ENCODE measurements at regions not wholly inside any gene's neighbourhood (a gene's known extent, or its start where the extent isn't known, plus 50 kb on each side); places are given as distances from the start of the nearest gene placed in this dataset.

DNA sequence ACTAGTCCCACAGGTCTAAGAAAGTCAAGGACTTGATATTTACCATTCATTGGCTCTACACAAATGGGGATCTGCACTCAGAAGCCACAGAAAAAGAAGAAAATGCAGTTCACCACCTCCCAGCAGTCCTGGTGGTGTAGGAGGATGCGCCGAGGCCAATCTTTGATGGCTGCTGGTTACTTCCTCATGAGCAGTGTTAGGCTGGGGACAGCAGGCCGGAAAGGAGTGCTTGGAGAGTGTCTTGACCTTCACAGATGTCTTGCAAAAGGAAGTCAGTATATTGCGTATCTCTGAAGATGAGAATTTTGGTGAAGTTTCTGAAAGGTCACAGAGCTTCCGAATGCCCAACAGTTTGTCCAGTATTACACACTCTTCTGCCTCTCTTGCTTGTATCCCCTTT, 597.0 kb downstream of the EBF1 start:
- H3K9me2 ChIP-seq (replicated peaks; ENCODE audit: insufficient read depth, low read length): no peaks in the 10 kb centered on the region
- no peak overlapping the region for H3K9ac ChIP-seq (ENCODE audit: low read length)
- H3K36me3 ChIP-seq (replicated peaks; ENCODE audit: insufficient read depth, low read length): no peaks in the 10 kb centered on the region
- no peaks in the 10 kb centered on the region for H3F3A ChIP-seq (ENCODE audit: insufficient read depth, low read length)
- TF ChIP-seq, protein P1, sequence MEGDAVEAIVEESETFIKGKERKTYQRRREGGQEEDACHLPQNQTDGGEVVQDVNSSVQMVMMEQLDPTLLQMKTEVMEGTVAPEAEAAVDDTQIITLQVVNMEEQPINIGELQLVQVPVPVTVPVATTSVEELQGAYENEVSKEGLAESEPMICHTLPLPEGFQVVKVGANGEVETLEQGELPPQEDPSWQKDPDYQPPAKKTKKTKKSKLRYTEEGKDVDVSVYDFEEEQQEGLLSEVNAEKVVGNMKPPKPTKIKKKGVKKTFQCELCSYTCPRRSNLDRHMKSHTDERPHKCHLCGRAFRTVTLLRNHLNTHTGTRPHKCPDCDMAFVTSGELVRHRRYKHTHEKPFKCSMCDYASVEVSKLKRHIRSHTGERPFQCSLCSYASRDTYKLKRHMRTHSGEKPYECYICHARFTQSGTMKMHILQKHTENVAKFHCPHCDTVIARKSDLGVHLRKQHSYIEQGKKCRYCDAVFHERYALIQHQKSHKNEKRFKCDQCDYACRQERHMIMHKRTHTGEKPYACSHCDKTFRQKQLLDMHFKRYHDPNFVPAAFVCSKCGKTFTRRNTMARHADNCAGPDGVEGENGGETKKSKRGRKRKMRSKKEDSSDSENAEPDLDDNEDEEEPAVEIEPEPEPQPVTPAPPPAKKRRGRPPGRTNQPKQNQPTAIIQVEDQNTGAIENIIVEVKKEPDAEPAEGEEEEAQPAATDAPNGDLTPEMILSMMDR (IDR thresholded peaks at IDR 0.05; ENCODE audit: low read length): no peak
- TF ChIP-seq EZH2 (optimal IDR thresholded peaks at IDR 0.05; ENCODE audit: low read depth, low read length) (no peak), EZH2phosphoT487 (IDR thresholded peaks at IDR 0.05; ENCODE audit: low read length) (no peak)
- H3K4me2 ChIP-seq (ENCODE audit: low read depth, low read length): no peak overlapping the region
- H3K9me3 ChIP-seq (replicated peaks; ENCODE audit: insufficient read depth, low read length): no peaks in the 10 kb centered on the region
- H3K4me3 ChIP-seq (ENCODE audit: low read length): no peak overlapping the region
- no peaks in the 10 kb centered on the region for H4K20me1 ChIP-seq (ENCODE audit: insufficient read depth, low read length)
- no peak for DNase-seq
- no peak overlapping the region for H2AFZ ChIP-seq (ENCODE audit: low read length)
- H3K27ac ChIP-seq (ENCODE audit: low read length): no peak overlapping the region
- no peaks in the 10 kb centered on the region for H3K27me3 ChIP-seq (replicated peaks; ENCODE audit: insufficient read depth, low read length)
- H3K79me2 ChIP-seq (ENCODE audit: low read length): no peaks in the 10 kb centered on the region
- H3K4me1 ChIP-seq (ENCODE audit: low read length): no peaks in the 10 kb centered on the region

DNA sequence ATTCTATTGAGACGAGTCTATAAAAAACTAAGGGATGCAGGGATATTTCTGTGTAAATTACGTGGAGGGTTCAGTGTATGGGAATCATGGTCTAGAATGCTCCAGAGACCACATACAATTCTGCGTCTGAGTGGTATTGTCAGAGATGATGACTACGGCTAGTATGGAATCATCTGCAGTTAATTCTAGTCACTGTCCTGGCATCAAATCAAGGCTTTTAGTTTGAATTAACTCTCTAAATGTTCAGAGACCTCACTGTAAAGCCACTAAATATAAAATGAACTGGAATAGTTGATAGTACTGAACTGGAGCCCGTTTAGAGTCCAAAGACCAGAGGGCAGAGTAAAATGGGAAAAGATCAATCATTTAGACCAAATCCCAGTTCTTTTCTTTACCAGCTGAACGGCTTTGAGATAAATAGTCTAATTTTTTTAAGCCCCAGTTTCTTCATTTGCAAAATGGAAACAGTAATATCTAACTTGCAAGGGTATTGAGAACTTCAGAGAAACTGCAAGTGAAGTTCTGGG, 599.8 kb downstream of the EBF1 start:
- Histone ChIP-seq H3K36me3 (replicated peaks; ENCODE audit: insufficient read depth, low read length) (no peaks in the 10 kb centered on the region), H4K20me1 (ENCODE audit: insufficient read depth, low read length) (no peaks in the 10 kb centered on the region), H3K9ac (ENCODE audit: low read length) (no peak overlapping the region), H3K4me3 (ENCODE audit: low read length) (no peak overlapping the region), H3K4me2 (ENCODE audit: low read depth, low read length) (no peak overlapping the region), H3K79me2 (ENCODE audit: low read length) (no peaks in the 10 kb centered on the region), H3K27me3 (replicated peaks; ENCODE audit: insufficient read depth, low read length) (no peaks in the 10 kb centered on the region), H3K9me2 (replicated peaks; ENCODE audit: insufficient read depth, low read length) (no peaks in the 10 kb centered on the region), H3K27ac (ENCODE audit: low read length) (no peak overlapping the region), H3K9me3 (replicated peaks; ENCODE audit: insufficient read depth, low read length) (no peaks in the 10 kb centered on the region), H2AFZ (ENCODE audit: low read length) (no peak overlapping the region), H3F3A (ENCODE audit: insufficient read depth, low read length) (no peaks in the 10 kb centered on the region), H3K4me1 (ENCODE audit: low read length) (no peaks in the 10 kb centered on the region)
- DNase-seq: no peak
- TF ChIP-seq EZH2 (optimal IDR thresholded peaks at IDR 0.05; ENCODE audit: low read depth, low read length): no peak
- TF ChIP-seq, protein P1 (IDR thresholded peaks at IDR 0.05; ENCODE audit: low read length): no peak
- TF ChIP-seq EZH2phosphoT487 (IDR thresholded peaks at IDR 0.05; ENCODE audit: low read length): no peak

DNA sequence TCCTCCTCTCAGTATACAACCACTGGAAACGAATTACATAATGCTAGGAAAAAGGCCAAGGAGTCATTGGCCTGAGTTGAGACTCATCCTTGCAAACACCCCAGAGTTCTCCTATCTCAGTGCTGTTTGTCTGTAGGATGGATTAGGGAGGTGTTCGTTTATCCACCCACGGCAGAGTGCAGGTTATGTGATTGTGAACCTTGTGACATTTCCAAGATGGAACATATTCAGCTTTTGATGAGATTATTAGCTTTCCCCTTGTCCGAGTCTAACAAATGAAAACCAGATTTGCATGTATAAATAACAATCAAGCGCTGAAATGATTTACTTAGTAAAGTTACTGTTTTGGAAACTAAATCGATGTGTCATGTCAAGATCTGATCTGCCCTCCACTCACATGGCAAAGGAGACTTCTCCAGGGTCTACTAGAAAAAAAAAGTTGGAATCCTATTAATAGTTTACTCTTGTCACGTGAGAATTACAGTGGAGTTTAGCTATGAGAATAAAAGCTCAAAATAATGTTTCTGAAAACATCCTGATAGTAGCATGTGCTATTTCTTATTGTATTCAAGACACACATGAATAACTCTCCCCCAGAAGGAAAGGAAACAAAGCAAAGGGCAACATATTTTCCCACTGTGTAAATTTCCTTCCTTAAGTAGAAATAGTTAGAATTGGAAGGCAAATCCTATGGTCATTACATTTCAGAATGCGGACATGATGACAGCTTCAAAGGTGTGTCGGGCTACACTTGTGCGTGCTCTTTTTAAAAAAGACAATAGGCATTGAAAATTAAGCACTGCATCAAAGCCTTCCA, 600.4 kb downstream of the EBF1 start:
- Histone ChIP-seq H3F3A (ENCODE audit: insufficient read depth, low read length) (no peaks in the 10 kb centered on the region), H3K9me3 (replicated peaks; ENCODE audit: insufficient read depth, low read length) (no peaks in the 10 kb centered on the region), H3K4me3 (ENCODE audit: low read length) (no peak overlapping the region), H3K27ac (ENCODE audit: low read length) (no peak overlapping the region), H2AFZ (ENCODE audit: low read length) (no peak overlapping the region), H3K36me3 (replicated peaks; ENCODE audit: insufficient read depth, low read length) (no peaks in the 10 kb centered on the region), H3K4me1 (ENCODE audit: low read length) (no peaks in the 10 kb centered on the region), H3K9me2 (replicated peaks; ENCODE audit: insufficient read depth, low read length) (no peaks in the 10 kb centered on the region), H3K27me3 (replicated peaks; ENCODE audit: insufficient read depth, low read length) (no peaks in the 10 kb centered on the region), H3K4me2 (ENCODE audit: low read depth, low read length) (no peak overlapping the region), H4K20me1 (ENCODE audit: insufficient read depth, low read length) (no peaks in the 10 kb centered on the region), H3K79me2 (ENCODE audit: low read length) (no peaks in the 10 kb centered on the region), H3K9ac (ENCODE audit: low read length) (no peak overlapping the region)
- TF ChIP-seq EZH2 (optimal IDR thresholded peaks at IDR 0.05; ENCODE audit: low read depth, low read length) (no peak), EZH2phosphoT487 (IDR thresholded peaks at IDR 0.05; ENCODE audit: low read length) (no peak)
- TF ChIP-seq, protein P1 (IDR thresholded peaks at IDR 0.05; ENCODE audit: low read length): no peak
- no peak for DNase-seq

Measured in MM.1S (cell line).